ENCODE measurements at regions not wholly inside any gene's neighbourhood (a gene's known extent, or its start where the extent isn't known, plus 50 kb on each side); places are given as distances from the start of the nearest gene placed in this dataset.

GRCh38 chr7:26439521-26440232 lies 148.0 kb downstream of the SNX10 start:
- peak overlapping the region; percentile 43; the same call in 1 of the 2 replicates for H3K27ac ChIP-seq
- TF ChIP-seq, protein P1, sequence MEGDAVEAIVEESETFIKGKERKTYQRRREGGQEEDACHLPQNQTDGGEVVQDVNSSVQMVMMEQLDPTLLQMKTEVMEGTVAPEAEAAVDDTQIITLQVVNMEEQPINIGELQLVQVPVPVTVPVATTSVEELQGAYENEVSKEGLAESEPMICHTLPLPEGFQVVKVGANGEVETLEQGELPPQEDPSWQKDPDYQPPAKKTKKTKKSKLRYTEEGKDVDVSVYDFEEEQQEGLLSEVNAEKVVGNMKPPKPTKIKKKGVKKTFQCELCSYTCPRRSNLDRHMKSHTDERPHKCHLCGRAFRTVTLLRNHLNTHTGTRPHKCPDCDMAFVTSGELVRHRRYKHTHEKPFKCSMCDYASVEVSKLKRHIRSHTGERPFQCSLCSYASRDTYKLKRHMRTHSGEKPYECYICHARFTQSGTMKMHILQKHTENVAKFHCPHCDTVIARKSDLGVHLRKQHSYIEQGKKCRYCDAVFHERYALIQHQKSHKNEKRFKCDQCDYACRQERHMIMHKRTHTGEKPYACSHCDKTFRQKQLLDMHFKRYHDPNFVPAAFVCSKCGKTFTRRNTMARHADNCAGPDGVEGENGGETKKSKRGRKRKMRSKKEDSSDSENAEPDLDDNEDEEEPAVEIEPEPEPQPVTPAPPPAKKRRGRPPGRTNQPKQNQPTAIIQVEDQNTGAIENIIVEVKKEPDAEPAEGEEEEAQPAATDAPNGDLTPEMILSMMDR (conservative IDR thresholded peaks at IDR 0.05): no peak

GRCh38 chr7:26440233-26441001 lies 148.8 kb downstream of the SNX10 start:
- peak overlapping the region; percentile 43; the same call in 1 of the 2 replicates for H3K27ac ChIP-seq
- TF ChIP-seq, protein P1 (conservative IDR thresholded peaks at IDR 0.05): no peak

DNA sequence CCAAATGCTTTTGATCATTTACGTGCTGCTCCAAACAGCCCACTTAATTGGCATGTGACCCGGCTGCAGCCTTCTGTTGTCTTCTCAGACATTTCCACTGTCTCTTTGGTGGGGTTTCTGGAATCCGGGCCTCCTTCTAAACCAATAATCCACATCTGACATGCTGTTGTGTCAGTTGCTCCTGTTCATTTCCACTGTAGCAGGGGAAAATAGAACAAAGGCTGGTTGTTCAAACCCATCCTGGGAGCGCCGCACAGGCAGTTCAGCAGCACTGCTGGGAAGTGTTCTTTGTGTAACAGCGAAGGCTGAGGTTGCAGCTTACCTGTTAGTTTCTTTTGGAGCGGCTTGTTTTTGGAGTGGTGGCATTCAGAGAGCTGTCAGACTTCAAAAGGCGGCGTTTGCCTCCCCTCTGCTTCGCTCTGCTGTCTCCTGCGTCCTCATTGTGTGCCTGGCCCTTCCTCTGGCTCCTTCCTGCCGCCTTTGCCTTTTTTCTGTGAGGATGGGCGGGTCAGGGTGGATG lies 149.4 kb downstream of the SNX10 start:
- TF ChIP-seq, protein P1 (conservative IDR thresholded peaks at IDR 0.05): no peak
- peak overlapping the region; percentile 43; the same call in 1 of the 2 replicates for H3K27ac ChIP-seq

DNA sequence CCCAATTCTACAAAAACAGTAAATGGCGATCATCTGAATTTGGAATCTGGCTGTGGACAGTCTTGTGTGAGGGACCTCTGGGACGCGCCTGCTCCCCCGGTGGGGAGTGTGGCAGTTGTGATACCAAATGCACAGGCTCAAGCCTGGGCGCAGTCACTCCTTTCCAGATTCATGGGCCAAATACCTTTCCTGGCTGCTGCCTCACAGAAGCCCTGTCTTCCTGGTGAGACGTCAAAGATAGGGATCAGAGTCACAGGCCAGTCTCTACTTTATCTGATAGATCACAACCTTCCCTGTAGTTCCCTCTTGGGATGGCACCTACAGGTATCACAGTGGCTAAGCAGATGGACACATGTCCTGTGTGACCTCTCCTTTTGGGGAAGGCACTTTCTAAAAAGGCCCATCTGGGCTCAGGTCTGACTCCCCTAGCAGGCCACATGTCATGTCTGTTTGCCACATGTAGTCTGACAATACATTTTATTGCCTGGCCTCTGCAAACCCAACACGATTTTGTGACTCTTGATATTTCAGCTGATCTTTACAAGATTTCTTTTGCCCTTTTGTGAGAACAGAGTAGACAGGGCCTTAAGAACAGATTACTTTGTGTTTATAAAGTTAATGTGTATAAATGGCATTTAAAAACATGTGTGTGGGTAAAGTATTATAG lies 150.1 kb downstream of the SNX10 start:
- TF ChIP-seq, protein P1 (conservative IDR thresholded peaks at IDR 0.05): no peak
- peak overlapping the region; percentile 43; the same call in 1 of the 2 replicates for H3K27ac ChIP-seq

DNA sequence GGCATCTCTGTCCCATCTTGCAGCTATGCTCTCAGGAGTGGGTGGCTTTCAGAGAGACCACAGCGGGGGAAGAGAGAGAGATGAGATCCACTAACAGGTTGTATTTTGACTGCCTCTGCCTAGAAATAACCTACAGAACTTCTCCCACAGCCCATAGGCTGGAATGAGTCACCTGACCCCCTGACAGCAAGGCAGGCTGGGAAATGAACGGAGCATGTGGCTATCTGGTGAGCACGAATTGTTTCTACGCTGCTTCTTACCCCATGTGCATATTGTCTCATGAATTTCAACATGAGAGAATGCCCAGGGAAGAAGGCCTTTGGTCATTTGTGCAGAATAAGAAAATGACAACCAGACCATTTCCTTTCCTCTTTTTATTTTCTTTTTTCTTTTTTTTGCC lies 151.3 kb downstream of the SNX10 start:
- H3K27ac ChIP-seq: peak overlapping the region; percentile 43; the same call in 1 of the 2 replicates
- TF ChIP-seq, protein P1 (conservative IDR thresholded peaks at IDR 0.05): no peak

DNA sequence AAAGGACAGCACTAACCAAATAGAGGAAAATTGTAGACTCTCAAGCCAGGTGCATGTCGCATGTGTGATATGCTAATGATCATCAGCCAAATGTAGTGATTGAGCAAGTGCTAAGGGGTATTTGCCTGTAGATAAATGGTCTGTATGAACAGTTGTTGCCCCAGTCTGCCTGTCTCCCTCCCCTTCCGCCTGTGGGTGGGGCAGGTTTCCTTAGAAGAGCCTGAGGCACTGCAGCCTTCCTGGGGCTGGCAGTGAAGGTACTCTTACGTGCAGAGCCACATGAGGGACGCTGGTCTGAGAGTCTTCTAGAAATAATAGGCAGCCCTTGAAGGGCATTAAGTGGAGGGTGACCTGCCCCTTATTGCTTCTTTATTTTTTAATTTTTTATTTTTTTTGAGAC lies 152.1 kb downstream of the SNX10 start:
- no peak overlapping the region for H3K27ac ChIP-seq
- TF ChIP-seq, protein P1 (conservative IDR thresholded peaks at IDR 0.05): no peak

DNA sequence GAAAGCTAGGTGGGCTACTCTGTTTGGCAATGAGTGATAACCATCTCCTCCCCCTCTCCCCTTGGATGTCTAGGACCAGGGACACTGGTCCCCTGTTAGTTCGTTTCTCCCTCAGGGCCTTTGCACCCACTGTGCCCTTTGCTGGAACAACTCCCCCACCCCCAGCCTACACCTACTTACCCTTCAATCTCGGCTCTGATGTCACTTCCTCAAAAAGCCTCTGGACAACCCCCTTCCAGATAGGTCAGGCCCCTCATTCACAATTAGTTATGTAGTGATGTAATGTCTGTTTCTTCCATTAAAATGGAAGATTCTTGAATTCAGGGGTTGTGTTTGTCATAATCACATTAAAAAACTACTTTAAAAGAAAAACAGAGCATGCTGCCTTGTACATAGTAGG lies 152.9 kb downstream of the SNX10 start:
- no peak overlapping the region for H3K27ac ChIP-seq
- TF ChIP-seq, protein P1 (conservative IDR thresholded peaks at IDR 0.05): no peak

All from VCaP (cell line).